Fibroblast of skin of scalp (primary cell): ENCODE measurements at regions not wholly inside any gene's neighbourhood (a gene's known extent, or its start where the extent isn't known, plus 50 kb on each side); places are given as distances from the start of the nearest gene placed in this dataset.
A peak's percentile ranks its signal among the peaks of the same experiment; 100 is the strongest.
"Not testable (repeated sequence)": the region's sequence is repeated elsewhere in the genome, so short reads cannot be mapped to it uniquely, and the experiment has no call there.

Source experiments
- DNase-seq: peaks from one replicate; pipeline ENCODE4 v3.0.0-alpha.2; 2013

DNA sequence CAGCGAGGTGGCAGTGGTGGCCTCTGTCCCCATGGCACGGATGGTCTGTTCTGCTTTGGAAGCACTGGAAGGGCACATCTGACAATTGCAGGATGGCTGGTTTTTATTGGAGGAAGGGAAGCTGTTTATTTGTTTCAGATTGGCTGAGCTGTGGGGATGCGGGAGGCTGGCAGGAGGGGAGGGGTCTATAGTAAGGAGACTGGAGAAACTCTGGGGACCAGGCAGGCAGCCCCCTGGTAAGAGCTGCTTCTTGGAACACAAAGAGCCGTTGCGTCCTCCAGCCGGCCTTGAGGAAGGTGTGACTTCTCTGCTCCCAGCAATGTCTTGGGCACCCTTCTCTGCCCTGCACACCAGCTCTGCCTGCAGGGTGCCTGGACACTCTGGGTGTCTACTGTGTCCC is 85.1 kb upstream of the SPDYE9 start:
- DNase-seq, result not testable (repeated sequence)

DNA sequence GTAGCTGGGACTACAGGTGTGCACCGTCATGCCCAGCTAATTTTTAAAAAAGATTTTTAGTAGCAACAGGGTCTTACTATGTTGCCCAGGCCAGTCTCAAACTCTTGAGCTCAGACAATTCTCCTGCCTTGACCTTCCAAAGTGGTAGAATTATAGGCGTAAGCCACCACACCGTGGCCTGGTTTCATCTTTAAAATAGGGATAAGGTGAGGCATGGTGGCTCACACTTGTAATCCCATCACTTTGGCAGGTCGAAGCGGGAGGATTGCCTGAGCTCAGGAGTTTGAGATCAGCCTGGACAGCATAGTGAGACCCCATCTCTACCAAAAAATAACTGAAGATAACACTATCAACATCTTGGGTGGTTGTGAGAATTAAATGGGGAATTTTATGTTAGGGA is 84.6 kb upstream of the SPDYE9 start:
- not testable (repeated sequence) for DNase-seq

DNA sequence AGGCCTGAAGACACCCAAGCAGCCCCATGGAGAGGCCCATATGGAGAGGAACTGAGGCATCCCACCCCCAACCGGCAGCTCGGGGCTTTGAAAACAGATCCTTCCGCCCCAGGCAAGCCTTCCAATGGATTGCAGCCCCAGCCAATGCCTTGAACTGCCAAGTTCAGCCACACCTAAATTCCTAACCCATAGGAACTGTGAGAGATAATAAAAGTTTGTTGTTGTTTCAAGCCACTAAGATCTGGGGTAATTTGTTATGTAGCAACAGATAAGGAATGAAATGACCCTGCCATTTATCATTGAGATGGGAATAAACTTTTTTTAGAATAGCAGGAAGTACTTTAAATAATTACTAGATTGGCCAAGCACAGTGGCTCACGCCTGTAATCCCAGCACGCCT is 80.3 kb upstream of the SPDYE9 start:
- DNase-seq, result not testable (repeated sequence)

DNA sequence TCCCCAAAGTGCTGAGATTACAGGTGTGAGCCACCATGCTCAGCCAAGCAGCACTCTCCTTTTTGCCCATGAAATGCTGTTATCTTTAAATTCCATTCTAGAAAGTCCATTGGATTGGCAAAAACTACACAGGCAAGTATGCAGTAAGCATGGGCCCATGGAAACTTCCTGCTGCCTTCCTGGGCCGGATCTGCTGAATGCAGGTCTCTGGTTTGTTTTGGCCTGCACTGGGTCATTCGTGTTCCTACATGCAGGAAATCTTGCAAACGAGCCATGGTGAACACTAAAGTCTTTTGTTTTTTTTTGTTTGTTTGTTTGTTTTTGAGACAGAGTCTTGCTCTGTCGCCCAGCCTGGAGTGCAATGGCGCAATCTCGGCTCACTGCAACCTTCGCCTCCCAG is 76.8 kb upstream of the SPDYE9 start:
- not testable (repeated sequence) for DNase-seq

DNA sequence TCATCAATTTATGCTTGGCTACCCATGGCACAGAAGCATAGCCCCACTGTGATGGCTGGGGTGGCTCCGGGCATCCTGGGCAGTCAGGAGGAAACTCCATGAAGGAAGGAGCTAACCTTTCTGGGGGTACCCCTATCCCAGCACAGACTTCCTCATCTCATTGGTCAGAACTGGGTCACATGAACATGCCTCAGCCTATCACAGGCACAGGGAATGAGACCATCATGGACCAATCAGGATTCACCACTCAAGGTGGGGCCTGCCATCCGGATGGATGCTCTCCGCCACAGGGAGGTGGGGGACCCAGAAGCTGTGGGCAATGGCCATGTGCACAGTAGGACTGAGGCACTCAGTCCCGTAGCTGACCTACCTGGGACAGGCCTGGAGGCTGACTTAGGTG is 75.9 kb upstream of the SPDYE9 start:
- DNase-seq, result not testable (repeated sequence)

DNA sequence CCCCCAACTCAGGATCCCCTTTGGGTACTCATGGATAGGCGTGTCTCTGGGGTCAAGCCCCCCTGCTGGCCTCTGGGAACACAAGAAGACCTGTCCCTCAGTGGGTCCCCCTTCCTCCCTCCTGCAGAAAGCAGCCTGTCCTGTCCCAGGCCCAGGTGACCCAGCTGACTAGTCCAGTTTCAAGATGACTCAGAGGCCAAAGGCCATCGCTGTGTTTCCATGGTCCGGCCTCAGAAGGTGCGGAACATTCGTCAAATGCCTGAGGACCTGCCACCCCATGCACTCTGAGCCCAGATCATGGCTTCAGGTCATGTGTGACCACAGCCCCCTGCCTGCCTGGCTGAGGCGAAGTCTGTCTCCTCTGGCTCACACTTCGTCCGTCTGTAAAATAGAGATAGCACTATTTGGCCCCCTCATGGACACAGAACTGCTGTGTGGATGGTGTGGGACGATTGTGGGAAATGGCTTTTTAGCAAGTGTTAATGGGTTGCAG is 71.4 kb upstream of the SPDYE9 start:
- not testable (repeated sequence) for DNase-seq

DNA sequence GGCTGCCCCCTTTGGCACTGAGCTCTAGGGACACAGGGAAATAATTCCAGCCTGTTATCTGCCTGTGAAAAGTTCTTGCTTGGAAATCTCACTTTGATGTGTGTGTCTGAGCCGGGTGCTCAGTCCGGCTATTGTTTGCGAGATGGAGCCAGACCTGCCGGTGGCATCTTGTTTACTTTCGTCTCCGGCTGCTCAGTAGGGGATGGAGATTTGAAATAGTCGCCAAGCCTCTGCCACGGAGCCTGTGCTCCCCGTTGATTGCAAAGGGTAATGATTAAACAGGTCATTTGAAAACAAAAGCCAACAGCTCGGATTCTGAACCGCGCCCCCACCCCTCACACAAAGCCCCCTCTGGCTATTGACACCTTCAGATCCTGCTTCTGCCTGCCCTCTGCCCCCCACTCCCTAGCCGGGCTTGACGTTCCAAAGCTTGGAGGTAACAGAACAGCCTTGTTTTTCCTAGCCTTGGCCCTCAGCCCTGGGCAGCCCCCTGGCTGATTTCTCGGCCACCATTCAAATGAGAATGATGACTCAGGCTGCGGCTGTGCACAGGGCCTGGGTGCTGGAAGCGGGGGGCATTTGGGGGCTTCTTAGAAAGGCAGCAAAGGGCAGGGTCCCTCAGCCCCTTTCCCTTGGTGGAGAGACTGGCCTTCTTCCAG is 70.8 kb upstream of the SPDYE9 start:
- DNase-seq, result not testable (repeated sequence)

DNA sequence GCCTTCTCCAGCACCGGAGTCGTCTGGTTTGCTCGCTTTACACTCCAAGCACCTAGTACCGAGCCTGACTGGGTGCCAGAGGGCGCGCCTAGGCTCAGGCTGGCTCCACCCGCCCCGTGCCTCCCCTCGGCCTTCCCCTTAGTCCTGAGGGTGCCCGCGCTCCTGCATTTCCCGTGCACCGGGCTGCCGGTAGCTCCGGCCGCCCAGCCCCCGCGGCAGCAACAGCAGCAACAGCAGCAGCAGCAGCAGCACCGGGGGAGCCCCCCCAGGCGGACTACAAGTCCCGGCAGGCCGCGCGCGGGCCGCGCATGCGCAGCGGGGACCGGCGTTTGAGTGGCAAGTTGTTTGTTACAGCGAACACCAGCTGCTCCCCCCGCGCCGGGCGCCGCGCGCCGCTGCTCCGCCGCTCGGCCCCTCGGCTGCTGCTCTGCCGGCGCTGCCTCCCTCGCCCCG is 68.8 kb upstream of the SPDYE9 start:
- DNase-seq, result peak; percentile 73

DNA sequence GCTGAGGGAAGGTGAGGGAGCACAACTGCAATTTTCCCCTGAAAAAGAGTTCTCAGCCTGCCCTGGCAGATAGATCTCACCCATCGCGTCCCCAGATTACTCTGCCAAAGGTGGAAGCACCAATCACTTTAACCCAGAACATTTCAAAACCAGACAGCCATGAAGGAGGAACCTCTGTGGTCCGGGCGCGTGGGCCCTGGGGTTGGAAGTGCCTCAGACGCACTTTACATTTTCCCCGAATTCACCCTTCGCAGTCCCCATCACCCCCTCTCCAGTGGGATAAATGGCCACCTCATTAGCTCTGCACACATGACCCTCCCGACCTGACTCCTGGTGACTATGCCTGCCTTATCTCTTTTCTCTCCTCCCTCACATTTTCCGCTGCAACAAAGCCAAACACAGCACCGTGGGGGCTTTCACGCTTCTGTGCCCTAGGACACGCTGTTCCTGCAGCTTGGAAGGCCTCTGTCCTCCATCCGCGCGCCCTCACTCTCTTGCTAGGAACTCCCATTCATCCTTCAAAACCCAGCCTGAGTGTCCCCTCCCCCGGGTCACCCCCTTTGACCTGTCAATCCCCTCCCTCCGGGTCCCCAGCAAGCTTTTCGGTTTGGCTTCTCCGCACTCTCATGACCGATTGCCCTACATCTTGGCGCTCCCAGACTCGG is 68.2 kb upstream of the SPDYE9 start:
- not testable (repeated sequence) for DNase-seq

DNA sequence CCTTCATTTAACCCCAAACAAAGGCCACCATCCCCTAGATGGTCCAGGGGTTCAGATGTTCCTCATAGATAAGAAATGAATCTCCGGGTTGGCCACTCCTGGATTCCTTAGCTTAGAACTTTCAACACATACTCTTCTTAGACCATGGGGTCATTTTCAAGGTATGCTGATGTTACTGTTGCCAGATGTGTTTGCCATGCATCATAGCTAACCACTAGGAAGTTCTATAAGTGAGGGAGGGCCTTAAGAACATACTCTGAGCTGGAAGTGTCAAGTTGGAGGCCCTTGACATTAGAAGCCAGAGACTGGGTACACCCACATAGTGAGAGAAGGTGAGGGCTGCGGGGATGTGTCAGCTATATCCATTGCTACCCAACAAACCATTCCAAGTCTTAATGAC is 62.7 kb upstream of the SPDYE9 start:
- DNase-seq, result not testable (repeated sequence)

DNA sequence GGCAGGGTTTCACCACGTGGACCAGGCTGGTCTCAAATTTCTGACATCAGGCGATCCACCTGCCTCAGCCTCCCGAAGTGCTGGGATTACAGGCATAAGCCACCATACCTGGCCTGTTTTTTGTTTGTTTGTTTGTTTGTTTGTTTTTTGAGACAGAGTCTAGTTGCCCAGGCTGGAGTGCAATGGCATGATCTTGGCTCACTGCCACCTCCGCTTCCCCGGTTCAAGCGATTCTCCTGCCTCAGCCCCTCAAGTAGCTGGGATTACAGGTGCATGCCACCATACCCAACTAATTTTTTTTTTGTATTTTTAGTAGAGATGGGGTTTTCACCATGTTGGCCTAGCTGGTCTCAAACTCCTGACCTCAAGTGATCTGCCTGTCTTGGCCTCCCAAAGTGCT is 61.8 kb upstream of the SPDYE9 start:
- not testable (repeated sequence) for DNase-seq

DNA sequence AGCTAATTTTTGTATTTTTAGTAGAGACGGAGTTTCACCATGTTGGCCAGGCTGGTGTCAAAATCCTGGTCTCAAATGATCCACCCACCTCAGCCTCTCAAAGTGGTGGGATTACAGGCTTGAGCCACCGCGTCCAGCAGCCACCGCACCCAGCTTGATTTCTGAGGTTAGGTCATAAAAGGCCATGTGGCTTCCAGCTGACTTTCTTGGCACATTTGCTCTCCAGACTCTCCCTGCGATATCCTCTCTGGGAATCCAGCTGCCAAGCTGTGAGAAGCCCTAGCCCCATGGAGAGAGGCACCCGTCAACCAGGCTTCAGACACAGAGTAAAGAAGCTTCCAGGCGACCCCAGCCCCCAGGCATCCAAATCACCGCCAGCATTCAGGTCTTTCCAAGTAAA is 58.2 kb upstream of the SPDYE9 start:
- DNase-seq, result not testable (repeated sequence)

DNA sequence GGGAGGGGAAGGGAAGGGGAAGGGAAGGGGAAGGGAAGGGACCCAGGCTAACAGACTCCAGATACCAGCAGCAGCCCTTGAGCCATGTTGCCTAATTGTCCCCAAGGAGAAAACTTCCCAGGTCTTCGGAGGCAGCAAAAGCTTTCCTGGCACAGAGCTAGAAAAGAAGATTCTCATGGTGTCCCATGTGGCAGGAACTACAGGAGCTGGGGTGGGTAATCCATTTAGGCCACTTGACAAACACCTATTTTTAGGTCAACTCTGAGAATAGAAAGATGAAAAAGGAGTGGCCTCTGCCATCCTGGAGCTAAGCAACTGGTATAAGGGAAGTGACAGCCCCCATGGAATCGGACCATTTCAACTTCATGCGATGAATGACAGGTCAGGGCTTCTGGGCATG is 52.1 kb upstream of the SPDYE9 start:
- DNase-seq, result not testable (repeated sequence)
